GM18508 (cell line): ENCODE measurements at regions not wholly inside any gene's neighbourhood (a gene's known extent, or its start where the extent isn't known, plus 50 kb on each side); places are given as distances from the start of the nearest gene placed in this dataset.
"Not testable (repeated sequence)": the region's sequence is repeated elsewhere in the genome, so short reads cannot be mapped to it uniquely, and the experiment has no call there.

ENCODE experiments used
- ATAC-seq: cut with Tn5 transposase; IDR thresholded peaks from one replicate; pipeline ENCODE4 v1.9.1; 2021; ENCODE audit warnings: moderate number of reproducible peaks; ENCODE audit not compliant: insufficient read depth, unreplicated experiment

DNA sequence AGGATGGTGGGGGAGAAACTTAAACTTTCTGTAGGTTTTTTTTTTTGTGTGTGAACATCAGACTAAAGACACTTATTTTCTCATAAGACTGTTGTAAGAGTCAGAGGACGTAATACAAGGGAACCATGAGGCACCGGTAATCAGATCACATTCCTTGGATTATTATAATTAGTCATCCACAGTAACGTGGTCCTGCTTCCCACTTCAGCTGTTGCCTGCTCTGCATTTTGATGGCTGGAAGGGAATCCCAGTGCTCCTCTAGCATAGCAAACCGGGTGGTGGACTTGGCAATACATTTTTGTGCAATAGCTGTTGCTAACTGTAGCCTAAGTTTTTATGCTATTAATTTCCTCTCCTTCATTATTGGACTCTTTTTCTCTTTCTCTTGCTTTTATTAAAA, 294.8 kb downstream of the NR2F2 start:
- no peak for ATAC-seq

GRCh38 chr15:96627031-96627568, 296.6 kb downstream of the NR2F2 start:
- ATAC-seq: no peak

DNA sequence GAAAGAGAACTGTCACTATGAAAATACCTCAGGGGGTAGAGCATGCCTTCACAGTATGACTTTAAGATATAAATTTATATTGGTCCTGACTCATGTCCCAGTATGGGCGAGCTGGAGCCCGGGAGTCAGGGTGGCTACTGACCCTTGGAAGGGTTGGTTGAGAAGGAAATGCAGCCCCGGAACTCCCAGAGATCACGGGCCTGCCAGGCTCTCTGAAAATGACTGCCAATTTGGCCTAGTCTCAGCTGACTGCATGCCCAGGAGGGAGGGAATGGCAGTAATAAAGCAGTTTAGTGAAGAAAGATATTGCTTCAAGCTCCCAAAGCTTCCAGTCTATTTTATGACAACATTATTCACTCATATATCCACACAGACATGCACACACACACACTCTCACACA, 299.0 kb downstream of the NR2F2 start:
- no peak for ATAC-seq

GRCh38 chr15:96638793-96639192, 308.3 kb downstream of the NR2F2 start:
- ATAC-seq: no peak

DNA sequence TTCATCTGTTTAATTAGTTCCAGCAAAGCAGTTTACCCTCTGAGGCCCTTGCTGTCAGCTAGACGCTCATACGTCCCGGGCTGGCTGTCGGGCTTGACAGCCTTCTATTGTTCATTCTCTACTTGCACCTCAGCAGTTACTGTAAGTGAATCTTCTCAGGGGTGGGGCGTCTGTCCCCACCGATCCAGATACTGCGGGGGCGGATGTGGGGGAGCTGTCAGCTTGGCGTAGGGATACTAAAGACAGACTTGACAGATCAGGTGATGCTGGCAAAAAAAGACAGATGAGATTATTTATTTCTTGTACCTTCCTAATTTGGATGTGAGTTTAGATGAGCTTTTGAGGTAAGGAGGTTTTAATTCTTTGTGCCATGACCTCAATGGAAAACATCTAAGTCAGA, 315.3 kb downstream of the NR2F2 start:
- no peak for ATAC-seq

DNA sequence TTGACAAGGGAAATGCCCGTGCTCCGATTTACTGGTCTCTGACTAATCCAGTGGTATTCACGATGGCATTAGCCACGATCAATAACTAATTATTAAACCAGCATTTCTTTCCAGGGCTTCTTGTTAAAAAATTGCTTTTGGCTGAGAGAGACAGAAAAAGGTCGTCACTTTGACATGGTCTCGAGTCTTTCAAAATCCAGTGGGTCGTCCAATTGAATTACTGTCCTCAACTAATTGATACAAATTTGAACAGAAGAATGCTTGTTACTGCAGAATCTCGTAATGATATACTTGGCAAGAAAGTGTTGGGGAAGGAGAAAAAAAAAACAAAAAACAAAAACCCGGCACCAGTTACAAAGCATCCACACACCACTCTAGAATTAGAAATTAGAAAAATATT, 318.4 kb downstream of the NR2F2 start:
- ATAC-seq: no peak

GRCh38 chr15:96657096-96657495, 326.6 kb downstream of the NR2F2 start:
- no peak for ATAC-seq

DNA sequence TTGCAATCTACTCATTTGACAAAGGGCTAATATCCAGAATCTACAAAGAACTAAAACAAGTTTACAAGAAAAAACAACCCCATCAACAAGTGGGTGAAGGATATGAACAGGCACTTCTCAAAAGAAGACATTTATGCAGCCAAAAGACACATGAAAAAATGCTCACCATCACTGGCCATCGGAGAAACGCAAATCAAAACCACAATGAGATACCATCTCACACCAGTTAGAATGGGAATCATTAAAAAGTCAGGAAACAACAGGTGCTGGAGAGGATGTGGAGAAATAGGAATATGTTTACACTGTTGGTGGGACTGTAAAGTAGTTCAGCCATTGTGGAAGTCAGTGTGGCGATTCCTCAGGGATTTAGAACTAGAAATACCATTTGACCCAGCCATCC, 336.5 kb downstream of the NR2F2 start:
- ATAC-seq: not testable (repeated sequence)

- no peak for ATAC-seq
These were observed 339.9 kb downstream of the NR2F2 start for GRCh38 chr15:96670389-96670788.

GRCh38 chr15:96672629-96673028, 342.1 kb downstream of the NR2F2 start:
- no peak for ATAC-seq

GRCh38 chr15:96678386-96678785, 347.9 kb downstream of the NR2F2 start:
- ATAC-seq: no peak

- no peak for ATAC-seq
These were observed 357.0 kb downstream of the NR2F2 start for GRCh38 chr15:96687388-96688107.

DNA sequence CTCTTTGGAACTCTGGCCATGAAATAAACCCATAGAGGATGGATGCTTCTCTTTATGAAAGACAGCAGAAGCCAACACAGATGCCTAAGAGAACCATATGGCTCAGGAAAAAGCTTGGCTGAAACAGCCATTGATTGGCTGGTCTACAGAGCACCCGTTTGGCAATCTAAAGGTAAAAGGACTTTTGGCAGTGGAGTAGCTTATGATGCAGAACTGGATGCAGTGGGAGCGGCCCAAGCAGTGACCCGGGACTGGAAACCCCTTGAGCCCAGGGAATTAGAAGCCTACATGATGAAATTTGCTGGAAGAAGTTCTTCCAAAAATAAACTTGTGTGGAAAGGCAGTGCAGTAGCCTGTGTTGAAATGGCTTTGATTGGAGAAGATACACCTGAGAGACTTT, 360.2 kb downstream of the NR2F2 start:
- ATAC-seq: no peak

DNA sequence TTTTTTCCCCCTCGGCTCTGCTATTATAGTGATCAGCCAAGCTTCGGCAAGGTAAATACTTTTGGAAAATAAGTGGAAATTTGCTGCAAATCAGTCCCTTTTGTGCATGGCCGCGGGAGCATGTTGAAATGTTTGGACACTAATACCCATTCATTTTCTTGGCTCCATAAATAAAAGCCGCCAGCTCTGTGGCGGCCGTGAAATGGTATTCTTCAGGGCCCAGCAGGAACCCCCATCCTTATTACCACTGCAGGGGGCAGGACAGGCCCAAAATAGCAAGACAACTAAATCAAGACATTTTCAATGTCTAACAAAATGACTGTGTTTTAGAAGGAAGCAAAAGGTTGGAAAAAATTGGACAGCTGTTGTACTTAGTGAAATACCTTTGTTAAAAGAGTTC, 362.3 kb downstream of the NR2F2 start:
- ATAC-seq: no peak

DNA sequence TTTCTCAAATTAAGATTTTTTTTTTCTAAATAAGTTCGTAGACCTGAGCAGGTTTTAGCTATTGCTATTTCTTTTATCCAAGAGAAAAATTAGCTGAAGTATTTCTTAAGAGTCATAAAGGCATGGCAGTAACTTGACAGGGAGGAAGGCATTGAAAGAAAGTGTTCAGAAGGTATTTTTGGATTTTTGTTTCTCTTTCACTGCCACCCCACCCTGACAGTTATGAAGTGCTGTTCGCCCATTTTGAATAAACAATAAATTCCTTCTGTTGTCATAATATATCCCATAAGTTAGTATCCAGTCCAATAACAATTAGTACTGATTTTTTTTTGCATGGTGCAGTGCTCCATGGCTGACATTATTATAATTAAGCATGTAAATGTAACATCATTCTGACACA, 363.0 kb downstream of the NR2F2 start:
- ATAC-seq: no peak

DNA sequence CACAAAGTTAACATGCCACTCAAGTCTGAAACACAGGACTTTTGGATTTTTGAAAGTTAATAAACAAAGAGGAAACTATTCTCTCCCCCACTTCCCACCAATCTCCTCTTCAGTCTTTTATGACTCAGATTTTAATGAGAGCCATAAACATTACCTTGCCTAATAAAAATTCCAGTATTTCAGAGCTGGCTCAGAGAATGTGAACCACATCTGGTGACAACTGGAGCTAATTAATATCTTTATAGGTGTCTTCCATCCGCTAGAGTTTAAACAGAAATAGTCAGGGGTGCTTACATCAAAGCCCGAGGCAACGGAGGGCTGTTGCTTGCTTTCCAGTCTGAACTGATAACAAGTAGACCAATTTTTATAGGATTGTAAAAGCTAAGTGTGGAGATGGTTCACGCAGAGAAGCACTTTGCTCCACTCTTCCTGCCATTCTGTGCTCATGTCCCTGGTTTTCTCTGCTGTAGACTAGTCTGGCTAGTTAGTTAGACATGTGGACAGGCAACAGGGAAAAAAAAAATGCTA, 363.6 kb downstream of the NR2F2 start:
- ATAC-seq: no peak

GRCh38 chr15:96695426-96695825, 364.9 kb downstream of the NR2F2 start:
- ATAC-seq: no peak

DNA sequence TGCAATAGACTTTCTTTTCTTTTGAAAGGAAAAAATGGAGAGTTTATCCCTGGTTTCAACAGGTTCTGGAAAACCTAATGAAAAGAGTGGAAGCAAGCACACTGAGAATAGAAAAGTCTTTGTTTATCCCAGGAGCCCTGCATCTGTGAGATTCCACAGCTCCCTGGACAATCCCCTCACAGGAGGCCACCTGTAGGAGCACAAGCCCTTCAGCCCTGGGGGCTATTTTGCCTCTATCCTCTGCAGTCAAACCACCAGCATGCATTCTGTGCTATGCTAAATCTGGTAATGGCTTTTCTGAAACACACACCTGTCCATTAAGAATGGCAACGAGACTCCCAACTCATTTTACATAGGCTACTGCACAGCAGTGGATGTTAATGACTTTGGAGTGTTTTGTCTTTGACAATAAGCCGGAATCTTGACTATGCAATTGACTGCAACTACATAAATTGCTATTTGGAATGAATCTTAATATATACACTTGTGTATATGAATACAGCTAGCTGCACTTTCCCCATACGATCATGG, 369.4 kb downstream of the NR2F2 start:
- no peak for ATAC-seq

DNA sequence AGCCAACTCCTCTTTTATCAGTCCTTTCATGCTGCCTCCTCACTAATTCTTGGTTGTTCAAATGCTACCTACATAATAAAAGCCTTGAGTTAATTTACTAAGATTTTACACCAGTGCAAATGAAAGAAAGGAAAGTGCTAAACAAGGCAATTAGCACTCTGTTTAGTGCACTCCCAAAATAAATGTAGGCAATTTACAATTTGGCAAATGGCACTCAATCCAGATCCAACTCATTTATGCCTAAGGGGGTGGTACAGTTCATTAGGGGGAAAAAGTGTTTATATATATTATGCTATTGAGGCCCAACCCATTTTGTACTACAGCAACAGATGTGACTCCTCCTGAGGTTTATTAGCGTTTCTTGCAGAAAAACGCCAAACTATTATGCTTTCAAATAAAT, 370.1 kb downstream of the NR2F2 start:
- no peak for ATAC-seq

- no peak for ATAC-seq
These were observed 370.9 kb downstream of the NR2F2 start for GRCh38 chr15:96701443-96701842.

- no peak for ATAC-seq
These were observed 371.4 kb downstream of the NR2F2 start for GRCh38 chr15:96701877-96702276.

DNA sequence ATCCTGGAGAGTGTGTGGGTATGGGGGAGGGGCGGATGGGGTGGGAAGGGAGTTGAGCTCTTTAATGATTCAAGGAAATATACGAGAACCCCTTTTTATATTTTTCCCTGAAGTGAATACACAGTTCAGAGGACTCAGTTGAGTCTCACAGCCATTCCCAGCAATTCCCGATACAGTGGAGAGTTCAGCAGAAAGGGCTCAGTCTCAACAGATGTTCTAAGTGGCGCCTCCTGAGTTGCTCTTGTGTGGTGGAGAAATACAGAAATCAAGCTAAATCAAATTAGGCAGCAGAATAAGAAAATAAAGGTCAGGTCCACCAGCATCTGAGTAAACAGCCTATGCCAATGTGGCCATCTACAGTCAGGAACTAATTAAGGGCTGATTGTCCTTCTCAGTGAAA, 372.1 kb downstream of the NR2F2 start:
- ATAC-seq: no peak
